HepG2 (cell line): ENCODE measurements at regions not wholly inside any gene's neighbourhood (a gene's known extent, or its start where the extent isn't known, plus 50 kb on each side); places are given as distances from the start of the nearest gene placed in this dataset.

Experiments
- ATAC-seq: fragments of 200-7000 bp; cut with Tn5 transposase; 3 replicates; pipeline ENCODE4 v1.9.1; 2020; ENCODE audit warnings: mild to moderate bottlenecking, moderate library complexity
- BruUV-seq: library from RNA; stranded (reverse); fragments of 400-500 nt; replicated peaks from 2 replicates; lab custom pipeline; 2021; lab: Mats Ljungman, UMichigan
- CTCF ChIA-PET: fragments of 300-600 bp; formaldehyde crosslinking; extraction: SDS; loops from one replicate; lab custom pipeline; 2021; ENCODE audit warnings: low total read pairs, inconsistent platforms, low intra/inter-chr PET ratio; lab: Yijun Ruan, JAX
- POLR2A ChIA-PET: fragments of 350-600 bp; sonication (Branson Sonifier 250); formaldehyde crosslinking; loops from one replicate; lab custom pipeline; 2020; ENCODE audit warnings: antibody characterized with exemption, inconsistent platforms; lab: Yijun Ruan, JAX
- DNase-seq: peaks from one replicate; pipeline ENCODE4 v3.0.0-alpha.2; 2015; ENCODE audit warnings: low spot score
- FAIRE-seq: peaks from 3 replicates; lab custom pipeline; 2011; peaks lifted over from hg19 to GRCh38; lab: Jason Lieb, UNC
- H2AFZ ChIP-seq: one replicate; pipeline ENCODE4 v1.6.1; 2011; ENCODE audit warnings: low read length, inconsistent platforms
- H3K27ac ChIP-seq: fragments of 300-600 bp; 3 replicates; pipeline ENCODE4 v1.8.0; 2011; ENCODE audit warnings: mixed run types, mild to moderate bottlenecking, mixed read lengths, low read length, inconsistent platforms; ENCODE audit not compliant: insufficient read depth; ENCODE audit errors: extremely low read length
- H3K27me3 ChIP-seq, 2 experiments: fragments of 200-600 bp in 1 of 2; 2 replicates in 1 of 2; 3 replicates in 1 of 2; pipeline versions ENCODE4 v1.6.0 to v1.8.0; 2011; ENCODE audit warnings: low read length in 2 of 2, mild to moderate bottlenecking in 2 of 2, moderate library complexity in 2 of 2, inconsistent platforms in 1 of 2; ENCODE audit not compliant: insufficient read depth in 2 of 2, control insufficient read depth in 1 of 2
- H3K36me3 ChIP-seq, 2 experiments: fragments of 200-600 bp in 1 of 2; replicated peaks in 1 of 2; 2 replicates in 1 of 2; 3 replicates in 1 of 2; pipeline versions ENCODE4 v1.5.1 to v1.8.0; 2011; ENCODE audit warnings: low read length in 2 of 2, inconsistent platforms in 1 of 2; ENCODE audit not compliant: insufficient read depth in 2 of 2, control insufficient read depth in 1 of 2
- H3K4me1 ChIP-seq: 2 replicates; pipeline ENCODE4 v1.5.1; 2012; ENCODE audit warnings: low read length, inconsistent platforms; ENCODE audit not compliant: insufficient read depth
- H3K4me2 ChIP-seq: 2 replicates; pipeline ENCODE4 v1.6.0; 2011; ENCODE audit warnings: low read depth, low read length, inconsistent platforms
- H3K4me3 ChIP-seq, 3 experiments: fragments of 200-600 bp in 1 of 3; sonication (generic), shearing (Covaris generic) in 1 of 3; replicated peaks in 1 of 3; 2 replicates each; pipeline ENCODE4 v1.5.1; 2011 to 2016; ENCODE audit warnings: low read length in 3 of 3, inconsistent platforms in 2 of 3, low read depth in 2 of 3, mild to moderate bottlenecking in 2 of 3, control low read depth in 1 of 3, mixed read lengths in 1 of 3; ENCODE audit not compliant: insufficient read depth in 1 of 3
- H3K79me2 ChIP-seq: one replicate; pipeline ENCODE4 v1.6.1; 2011; ENCODE audit warnings: low read length, inconsistent platforms; ENCODE audit not compliant: insufficient read depth
- H3K9ac ChIP-seq: 2 replicates; pipeline ENCODE4 v1.6.0; 2011; ENCODE audit warnings: mild to moderate bottlenecking, low read depth, low read length, inconsistent platforms; ENCODE audit not compliant: insufficient read depth
- H3K9me3 ChIP-seq: 2 replicates; pipeline ENCODE4 v1.5.1; 2012; ENCODE audit warnings: mild to moderate bottlenecking, low read length
- H4K20me1 ChIP-seq: 2 replicates; pipeline ENCODE4 v1.6.0; 2011; ENCODE audit warnings: inconsistent platforms, mild to moderate bottlenecking, low read length, moderate library complexity; ENCODE audit not compliant: insufficient read depth
- FOSL2 ChIP-seq: sonication (generic); formaldehyde crosslinking; IDR thresholded peaks from 2 replicates; pipeline ENCODE4 v1.4.0; 2020; ENCODE audit warnings: missing genetic modification reagents
- LCORL ChIP-seq, 2 experiments: fragments of 450-650 bp in 1 of 2; sonication (generic) in 1 of 2; formaldehyde crosslinking in 1 of 2; IDR thresholded peaks; 2 replicates each; pipeline versions ENCODE4 v1.5.0 to v1.6.1; 2017 to 2020; ENCODE audit warnings: antibody characterized with exemption in 1 of 2, missing genetic modification reagents in 1 of 2
- ONECUT2 ChIP-seq: sonication (generic); formaldehyde crosslinking; IDR thresholded peaks from 2 replicates; pipeline ENCODE4 v1.4.0; 2020; ENCODE audit warnings: missing genetic modification reagents
- ZNF180 ChIP-seq: sonication (generic); formaldehyde crosslinking; IDR thresholded peaks from 2 replicates; pipeline ENCODE4 v1.4.0; 2020; ENCODE audit warnings: low read depth, missing genetic modification reagents, borderline replicate concordance
- ZNF547 ChIP-seq: sonication (generic); formaldehyde crosslinking; IDR thresholded peaks from 2 replicates; pipeline ENCODE4 v1.5.1; 2020; ENCODE audit warnings: mild to moderate bottlenecking, missing genetic modification reagents
- ZNF713 ChIP-seq: sonication (generic); formaldehyde crosslinking; IDR thresholded peaks from 2 replicates; pipeline ENCODE4 v1.4.0; 2020; ENCODE audit warnings: mild to moderate bottlenecking, missing genetic modification reagents
- ZNF772 ChIP-seq: sonication (generic); formaldehyde crosslinking; IDR thresholded peaks from 2 replicates; pipeline ENCODE4 v1.5.0; 2020; ENCODE audit warnings: mild to moderate bottlenecking, missing genetic modification reagents
- WGBS: methylation state at CpG from one replicate; pipeline ENCODE4 v1.1.6; 2017; ENCODE audit warnings: low lambda C conversion rate; 5-methylcytosine and 5-hydroxymethylcytosine counted together
- in situ Hi-C: cut with HindIII; loops from 2 replicates; pipeline ENCODE4 v1.10.0; 2017; ENCODE audit warnings: low pct_unique_long_range_greater_than_20kb; ENCODE audit not compliant: extremely low pct_ligation_motif_present
- intact Hi-C: fragments of 100-400 bp; cut with micrococcal nuclease; formaldehyde crosslinking; loops from one replicate; pipeline ENCODE4 v1.10.0; 2022; ENCODE audit not compliant: unreplicated experiment
- TF ChIP-seq, protein P1 (sequence below): sonication (generic); formaldehyde crosslinking; IDR thresholded peaks from 2 replicates; pipeline ENCODE4 v1.4.0; 2020; ENCODE audit warnings: missing genetic modification reagents
- TF ChIP-seq, protein P2 (sequence below): sonication (generic); formaldehyde crosslinking; IDR thresholded peaks from 2 replicates; pipeline ENCODE4 v1.4.0; 2020; ENCODE audit warnings: missing genetic modification reagents, low read depth, mild to moderate bottlenecking, borderline replicate concordance
- TF ChIP-seq, protein P3 (sequence below): sonication (generic); formaldehyde crosslinking; IDR thresholded peaks from 2 replicates; pipeline ENCODE4; 2020; ENCODE audit warnings: missing genetic modification reagents, mild to moderate bottlenecking, borderline replicate concordance
- TF ChIP-seq, protein P4 (sequence below): IDR thresholded peaks from 2 replicates; pipeline ENCODE4 v1.6.1; 2016; ENCODE audit warnings: mild to moderate bottlenecking, missing biosample characterization, missing genetic modification reagents
- TF ChIP-seq, protein P5 (sequence below): sonication (generic); formaldehyde crosslinking; conservative IDR thresholded peaks from 2 replicates; pipeline ENCODE4 v1.4.0; 2020; ENCODE audit warnings: missing genetic modification reagents

DNA sequence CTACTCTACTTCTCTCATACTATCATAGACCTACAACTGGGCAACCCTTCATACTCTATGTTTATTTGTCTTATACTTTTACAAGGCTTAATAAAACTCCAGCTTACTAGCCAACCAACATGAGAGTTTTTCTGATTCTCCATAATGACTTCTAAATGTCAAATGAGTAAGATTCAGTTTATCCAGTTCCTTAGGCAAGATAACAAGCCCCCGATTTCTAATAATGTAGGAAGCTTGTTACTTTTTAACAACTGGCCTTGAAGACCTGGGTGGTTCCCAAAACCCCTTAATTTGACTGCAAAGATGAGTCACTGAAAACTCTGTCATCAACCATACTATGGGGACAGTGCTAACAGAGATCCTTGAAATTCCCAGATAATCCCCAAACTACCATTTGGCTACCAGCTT is 294.6 kb upstream of the ACTBL2 start (continued):
- TF ChIP-seq, protein P1, sequence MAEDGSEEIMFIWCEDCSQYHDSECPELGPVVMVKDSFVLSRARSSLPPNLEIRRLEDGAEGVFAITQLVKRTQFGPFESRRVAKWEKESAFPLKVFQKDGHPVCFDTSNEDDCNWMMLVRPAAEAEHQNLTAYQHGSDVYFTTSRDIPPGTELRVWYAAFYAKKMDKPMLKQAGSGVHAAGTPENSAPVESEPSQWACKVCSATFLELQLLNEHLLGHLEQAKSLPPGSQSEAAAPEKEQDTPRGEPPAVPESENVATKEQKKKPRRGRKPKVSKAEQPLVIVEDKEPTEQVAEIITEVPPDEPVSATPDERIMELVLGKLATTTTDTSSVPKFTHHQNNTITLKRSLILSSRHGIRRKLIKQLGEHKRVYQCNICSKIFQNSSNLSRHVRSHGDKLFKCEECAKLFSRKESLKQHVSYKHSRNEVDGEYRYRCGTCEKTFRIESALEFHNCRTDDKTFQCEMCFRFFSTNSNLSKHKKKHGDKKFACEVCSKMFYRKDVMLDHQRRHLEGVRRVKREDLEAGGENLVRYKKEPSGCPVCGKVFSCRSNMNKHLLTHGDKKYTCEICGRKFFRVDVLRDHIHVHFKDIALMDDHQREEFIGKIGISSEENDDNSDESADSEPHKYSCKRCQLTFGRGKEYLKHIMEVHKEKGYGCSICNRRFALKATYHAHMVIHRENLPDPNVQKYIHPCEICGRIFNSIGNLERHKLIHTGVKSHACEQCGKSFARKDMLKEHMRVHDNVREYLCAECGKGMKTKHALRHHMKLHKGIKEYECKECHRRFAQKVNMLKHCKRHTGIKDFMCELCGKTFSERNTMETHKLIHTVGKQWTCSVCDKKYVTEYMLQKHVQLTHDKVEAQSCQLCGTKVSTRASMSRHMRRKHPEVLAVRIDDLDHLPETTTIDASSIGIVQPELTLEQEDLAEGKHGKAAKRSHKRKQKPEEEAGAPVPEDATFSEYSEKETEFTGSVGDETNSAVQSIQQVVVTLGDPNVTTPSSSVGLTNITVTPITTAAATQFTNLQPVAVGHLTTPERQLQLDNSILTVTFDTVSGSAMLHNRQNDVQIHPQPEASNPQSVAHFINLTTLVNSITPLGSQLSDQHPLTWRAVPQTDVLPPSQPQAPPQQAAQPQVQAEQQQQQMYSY (CRISPR knock-in tag): no peak
- no peak for TF ChIP-seq LCORL (IDR thresholded peaks at IDR 0.05)
- TF ChIP-seq LCORL (CRISPR knock-in tag; IDR thresholded peaks at IDR 0.05): no peak
- TF ChIP-seq ZNF713 (CRISPR knock-in tag): no peak
- TF ChIP-seq, all 625 proteins: peak for 0

DNA sequence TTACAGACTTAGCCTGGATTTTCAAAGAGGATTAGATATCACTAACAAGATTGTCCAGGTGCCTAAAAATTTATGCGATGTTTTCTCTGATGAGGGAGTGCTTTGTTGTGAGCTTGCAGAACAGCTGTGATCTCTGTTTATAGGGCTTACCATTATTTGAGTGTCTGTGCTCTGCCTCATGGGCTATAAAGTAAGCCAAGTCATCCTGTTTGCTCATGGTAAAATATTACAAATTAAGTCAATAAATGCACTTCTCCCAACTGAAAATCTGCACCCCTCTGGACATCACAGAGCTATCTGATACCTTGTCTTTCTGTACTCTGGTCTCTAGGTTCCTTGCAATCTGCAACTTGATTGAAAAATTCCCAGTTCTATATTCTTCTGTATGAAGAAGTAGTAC is 293.4 kb upstream of the ACTBL2 start:
- H3K79me2 ChIP-seq: no peaks in the 10 kb centered on the region
- FAIRE-seq: no peak
- H3K9me3 ChIP-seq: no peaks in the 10 kb centered on the region
- no peak overlapping the region; a peak in 1 of 6 replicates for H3K4me3 ChIP-seq
- intact Hi-C loops (loop anchor here (5.0 kb wide), 2 partner anchors 479 to 1076 kb away; no protein-coding TSS in a partner anchor), in situ Hi-C loops (no loop called here)
- H3K9ac ChIP-seq: no peak overlapping the region
- H3K27ac ChIP-seq: no peak overlapping the region
- H3K36me3 ChIP-seq: no peaks in the 10 kb centered on the region
- H4K20me1 ChIP-seq: no peaks in the 10 kb centered on the region
- H3K27me3 ChIP-seq: no peaks in the 10 kb centered on the region
- BruUV-seq: no TSS peak
- no peak for DNase-seq
- peak overlapping the region; percentile 2; the same call in 1 of the 2 replicates for H3K4me2 ChIP-seq
- WGBS: 0% methylated on average over 1 of the region's 1 CpG
- POLR2A ChIA-PET: no interaction called here
- no peak; the same call in 2 of the 3 replicates for ATAC-seq
- H2AFZ ChIP-seq: no peak overlapping the region
- H3K4me1 ChIP-seq: peaks cover 31% of the 10 kb centered on the region
- CTCF ChIA-PET: no interaction called here
- TF ChIP-seq, protein P2, sequence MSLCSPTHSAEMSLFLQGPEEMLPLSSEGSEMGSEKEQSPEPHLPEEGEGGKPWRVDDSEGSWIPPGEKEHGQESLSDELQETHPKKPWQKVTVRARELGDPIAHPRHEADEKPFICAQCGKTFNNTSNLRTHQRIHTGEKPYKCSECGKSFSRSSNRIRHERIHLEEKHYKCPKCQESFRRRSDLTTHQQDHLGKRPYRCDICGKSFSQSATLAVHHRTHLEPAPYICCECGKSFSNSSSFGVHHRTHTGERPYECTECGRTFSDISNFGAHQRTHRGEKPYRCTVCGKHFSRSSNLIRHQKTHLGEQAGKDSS (CRISPR knock-in tag): no peak
- no peak for TF ChIP-seq ONECUT2
- TF ChIP-seq, protein P3, sequence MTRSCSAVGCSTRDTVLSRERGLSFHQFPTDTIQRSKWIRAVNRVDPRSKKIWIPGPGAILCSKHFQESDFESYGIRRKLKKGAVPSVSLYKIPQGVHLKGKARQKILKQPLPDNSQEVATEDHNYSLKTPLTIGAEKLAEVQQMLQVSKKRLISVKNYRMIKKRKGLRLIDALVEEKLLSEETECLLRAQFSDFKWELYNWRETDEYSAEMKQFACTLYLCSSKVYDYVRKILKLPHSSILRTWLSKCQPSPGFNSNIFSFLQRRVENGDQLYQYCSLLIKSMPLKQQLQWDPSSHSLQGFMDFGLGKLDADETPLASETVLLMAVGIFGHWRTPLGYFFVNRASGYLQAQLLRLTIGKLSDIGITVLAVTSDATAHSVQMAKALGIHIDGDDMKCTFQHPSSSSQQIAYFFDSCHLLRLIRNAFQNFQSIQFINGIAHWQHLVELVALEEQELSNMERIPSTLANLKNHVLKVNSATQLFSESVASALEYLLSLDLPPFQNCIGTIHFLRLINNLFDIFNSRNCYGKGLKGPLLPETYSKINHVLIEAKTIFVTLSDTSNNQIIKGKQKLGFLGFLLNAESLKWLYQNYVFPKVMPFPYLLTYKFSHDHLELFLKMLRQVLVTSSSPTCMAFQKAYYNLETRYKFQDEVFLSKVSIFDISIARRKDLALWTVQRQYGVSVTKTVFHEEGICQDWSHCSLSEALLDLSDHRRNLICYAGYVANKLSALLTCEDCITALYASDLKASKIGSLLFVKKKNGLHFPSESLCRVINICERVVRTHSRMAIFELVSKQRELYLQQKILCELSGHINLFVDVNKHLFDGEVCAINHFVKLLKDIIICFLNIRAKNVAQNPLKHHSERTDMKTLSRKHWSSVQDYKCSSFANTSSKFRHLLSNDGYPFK (CRISPR knock-in tag): no peak
- TF ChIP-seq, protein P4, sequence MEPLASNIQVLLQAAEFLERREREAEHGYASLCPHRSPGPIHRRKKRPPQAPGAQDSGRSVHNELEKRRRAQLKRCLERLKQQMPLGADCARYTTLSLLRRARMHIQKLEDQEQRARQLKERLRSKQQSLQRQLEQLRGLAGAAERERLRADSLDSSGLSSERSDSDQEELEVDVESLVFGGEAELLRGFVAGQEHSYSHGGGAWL (CRISPR knock-in tag): no peak
- TF ChIP-seq ZNF547 (CRISPR knock-in tag): no peak
- TF ChIP-seq ZNF180 (CRISPR knock-in tag): no peak
- TF ChIP-seq, protein P5, sequence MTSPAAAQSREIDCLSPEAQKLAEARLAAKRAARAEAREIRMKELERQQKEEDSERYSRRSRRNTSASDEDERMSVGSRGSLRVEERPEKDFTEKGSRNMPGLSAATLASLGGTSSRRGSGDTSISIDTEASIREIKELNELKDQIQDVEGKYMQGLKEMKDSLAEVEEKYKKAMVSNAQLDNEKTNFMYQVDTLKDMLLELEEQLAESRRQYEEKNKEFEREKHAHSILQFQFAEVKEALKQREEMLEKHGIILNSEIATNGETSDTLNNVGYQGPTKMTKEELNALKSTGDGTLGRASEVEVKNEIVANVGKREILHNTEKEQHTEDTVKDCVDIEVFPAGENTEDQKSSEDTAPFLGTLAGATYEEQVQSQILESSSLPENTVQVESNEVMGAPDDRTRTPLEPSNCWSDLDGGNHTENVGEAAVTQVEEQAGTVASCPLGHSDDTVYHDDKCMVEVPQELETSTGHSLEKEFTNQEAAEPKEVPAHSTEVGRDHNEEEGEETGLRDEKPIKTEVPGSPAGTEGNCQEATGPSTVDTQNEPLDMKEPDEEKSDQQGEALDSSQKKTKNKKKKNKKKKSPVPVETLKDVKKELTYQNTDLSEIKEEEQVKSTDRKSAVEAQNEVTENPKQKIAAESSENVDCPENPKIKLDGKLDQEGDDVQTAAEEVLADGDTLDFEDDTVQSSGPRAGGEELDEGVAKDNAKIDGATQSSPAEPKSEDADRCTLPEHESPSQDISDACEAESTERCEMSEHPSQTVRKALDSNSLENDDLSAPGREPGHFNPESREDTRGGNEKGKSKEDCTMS (CRISPR knock-in tag): no peak
- TF ChIP-seq FOSL2 (CRISPR knock-in tag): no peak
- no peak for TF ChIP-seq ZNF772 (CRISPR knock-in tag)
